Anterior cingulate cortex (tissue), 58 donors: ENCODE measurements at regions not wholly inside any gene's neighbourhood (a gene's known extent, or its start where the extent isn't known, plus 50 kb on each side); places are given as distances from the start of the nearest gene placed in this dataset.
"Not testable (repeated sequence)": the region's sequence is repeated elsewhere in the genome, so short reads cannot be mapped to it uniquely, and the experiment has no call there.

Experiments used
- DNase-seq, 58 donors: peaks; one replicate each; lab custom pipeline; 2025; lab: John Stamatoyannopoulos, UW

GRCh38 chr9:115832031-115832430 lies 321.6 kb upstream of the PAPPA start:
- DNase-seq, result no peak

- DNase-seq, result no peak
Measured at GRCh38 chr9:115837618-115838017, 316.0 kb upstream of the PAPPA start.

GRCh38 chr9:115838417-115838816 lies 315.2 kb upstream of the PAPPA start:
- no peak for DNase-seq

GRCh38 chr9:115844433-115844832 lies 309.2 kb upstream of the PAPPA start:
- not testable (repeated sequence) for DNase-seq

- DNase-seq, result no peak
Measured at GRCh38 chr9:115845648-115846312, 307.8 kb upstream of the PAPPA start.

- DNase-seq, result no peak
Measured at GRCh38 chr9:115847216-115847615, 306.4 kb upstream of the PAPPA start.

- no peak for DNase-seq
Measured at GRCh38 chr9:115849679-115850412, 303.7 kb upstream of the PAPPA start.

- no peak for DNase-seq
Measured at GRCh38 chr9:115850548-115851304, 302.9 kb upstream of the PAPPA start.

- no peak for DNase-seq
Measured at GRCh38 chr9:115855458-115856133, 298.0 kb upstream of the PAPPA start.

- DNase-seq, result not testable (repeated sequence)
Measured at GRCh38 chr9:115858421-115858820, 295.2 kb upstream of the PAPPA start.

- no peak for DNase-seq
Measured at GRCh38 chr9:115862021-115862420, 291.6 kb upstream of the PAPPA start.

- no peak for DNase-seq
Measured at GRCh38 chr9:115864581-115864980, 289.0 kb upstream of the PAPPA start.

GRCh38 chr9:115867326-115867725 lies 286.3 kb upstream of the PAPPA start:
- DNase-seq, result no peak

GRCh38 chr9:115877852-115878438 lies 275.6 kb upstream of the PAPPA start:
- DNase-seq, result no peak

- no peak for DNase-seq
Measured at GRCh38 chr9:115879451-115879850, 274.1 kb upstream of the PAPPA start.

GRCh38 chr9:115880221-115880885 lies 273.2 kb upstream of the PAPPA start:
- DNase-seq, result no peak

GRCh38 chr9:115882911-115883310 lies 270.7 kb upstream of the PAPPA start:
- DNase-seq, result no peak

GRCh38 chr9:115883467-115884329 lies 269.9 kb upstream of the PAPPA start:
- DNase-seq, result peak in 7 of 58 donors; percentile 1 to 6 (median 2)

- DNase-seq, result no peak
Measured at GRCh38 chr9:115884846-115885245, 268.7 kb upstream of the PAPPA start.
